ENCODE measurements at regions not wholly inside any gene's neighbourhood (a gene's known extent, or its start where the extent isn't known, plus 50 kb on each side); places are given as distances from the start of the nearest gene placed in this dataset.
"Not testable (repeated sequence)": the region's sequence is repeated elsewhere in the genome, so short reads cannot be mapped to it uniquely, and the experiment has no call there.

DNA sequence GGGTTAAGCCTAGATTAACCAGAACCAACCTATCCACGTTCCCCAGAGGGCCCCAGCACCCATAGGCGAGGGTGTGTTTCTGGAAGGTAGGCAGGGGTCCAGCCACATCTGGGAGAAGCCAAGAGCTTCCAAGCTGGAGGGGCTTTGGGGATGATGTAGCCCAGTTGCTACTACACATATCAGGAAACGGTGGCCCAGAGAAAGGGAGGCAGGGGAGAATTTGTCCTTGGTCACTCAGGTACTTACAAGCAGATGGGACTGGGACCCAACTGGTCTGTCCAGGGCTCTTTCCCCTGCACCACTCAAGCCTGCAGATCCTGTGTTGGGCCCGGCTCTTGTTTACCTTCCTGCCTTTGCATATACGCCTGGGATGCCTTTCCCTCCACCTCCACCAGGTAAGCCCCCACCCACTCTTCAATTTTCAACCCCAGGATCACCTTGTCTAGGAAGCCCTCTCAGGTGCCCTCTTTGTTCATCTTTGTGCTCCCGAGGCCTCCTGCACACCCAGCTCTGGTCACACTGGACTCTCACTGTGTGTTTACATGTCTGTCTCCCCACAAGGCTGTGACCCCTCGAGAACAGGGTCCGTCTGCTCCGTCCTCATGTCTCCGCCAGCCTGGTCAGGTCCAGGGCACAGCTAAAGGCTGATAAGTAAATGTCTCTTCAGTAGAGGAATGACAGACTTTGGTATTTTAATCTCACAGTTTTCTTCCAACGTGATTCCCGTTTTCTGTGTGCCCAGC is 204.4 kb upstream of the LINGO1 start:
- TF ChIP-seq, protein P1, sequence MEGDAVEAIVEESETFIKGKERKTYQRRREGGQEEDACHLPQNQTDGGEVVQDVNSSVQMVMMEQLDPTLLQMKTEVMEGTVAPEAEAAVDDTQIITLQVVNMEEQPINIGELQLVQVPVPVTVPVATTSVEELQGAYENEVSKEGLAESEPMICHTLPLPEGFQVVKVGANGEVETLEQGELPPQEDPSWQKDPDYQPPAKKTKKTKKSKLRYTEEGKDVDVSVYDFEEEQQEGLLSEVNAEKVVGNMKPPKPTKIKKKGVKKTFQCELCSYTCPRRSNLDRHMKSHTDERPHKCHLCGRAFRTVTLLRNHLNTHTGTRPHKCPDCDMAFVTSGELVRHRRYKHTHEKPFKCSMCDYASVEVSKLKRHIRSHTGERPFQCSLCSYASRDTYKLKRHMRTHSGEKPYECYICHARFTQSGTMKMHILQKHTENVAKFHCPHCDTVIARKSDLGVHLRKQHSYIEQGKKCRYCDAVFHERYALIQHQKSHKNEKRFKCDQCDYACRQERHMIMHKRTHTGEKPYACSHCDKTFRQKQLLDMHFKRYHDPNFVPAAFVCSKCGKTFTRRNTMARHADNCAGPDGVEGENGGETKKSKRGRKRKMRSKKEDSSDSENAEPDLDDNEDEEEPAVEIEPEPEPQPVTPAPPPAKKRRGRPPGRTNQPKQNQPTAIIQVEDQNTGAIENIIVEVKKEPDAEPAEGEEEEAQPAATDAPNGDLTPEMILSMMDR (IDR thresholded peaks at IDR 0.05; ENCODE audit: insufficient read depth, low read depth, low read length): no peak
- no peak overlapping the region for H3K4me3 ChIP-seq (ENCODE audit: low read depth, low read length)
- no peak for DNase-seq (ENCODE audit: low read depth)

DNA sequence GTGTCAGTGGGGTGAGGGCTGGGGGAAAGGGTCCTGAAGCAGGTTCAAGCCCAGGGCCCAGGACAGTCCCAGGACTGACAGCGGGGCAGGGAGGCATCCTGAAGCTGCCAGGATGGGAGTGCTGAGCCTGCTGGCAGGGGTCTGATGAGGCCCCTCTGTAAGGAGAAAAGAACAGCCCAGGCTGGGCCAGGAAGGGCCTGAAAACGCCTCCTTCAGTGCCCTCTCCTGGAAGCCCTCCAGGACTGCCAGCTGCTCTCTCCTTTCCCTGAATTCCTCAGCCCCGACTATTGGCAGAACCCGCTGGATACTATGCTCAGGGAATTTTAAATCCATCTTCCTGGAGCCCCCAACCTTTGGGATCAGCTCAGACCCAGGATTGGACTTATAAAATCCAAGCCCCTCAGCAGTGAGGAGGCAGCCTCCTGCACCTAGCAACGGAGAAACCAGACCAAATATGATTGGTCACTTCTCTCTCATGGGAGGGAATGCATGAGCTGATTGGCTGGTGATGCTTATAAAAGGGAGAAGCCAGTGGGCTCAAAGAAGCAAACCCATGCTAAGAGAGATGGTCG is 203.5 kb upstream of the LINGO1 start:
- peak; percentile 28 for DNase-seq (ENCODE audit: low read depth)
- H3K4me3 ChIP-seq (ENCODE audit: low read depth, low read length): no peak overlapping the region
- TF ChIP-seq, protein P1 (IDR thresholded peaks at IDR 0.05; ENCODE audit: insufficient read depth, low read depth, low read length): no peak

DNA sequence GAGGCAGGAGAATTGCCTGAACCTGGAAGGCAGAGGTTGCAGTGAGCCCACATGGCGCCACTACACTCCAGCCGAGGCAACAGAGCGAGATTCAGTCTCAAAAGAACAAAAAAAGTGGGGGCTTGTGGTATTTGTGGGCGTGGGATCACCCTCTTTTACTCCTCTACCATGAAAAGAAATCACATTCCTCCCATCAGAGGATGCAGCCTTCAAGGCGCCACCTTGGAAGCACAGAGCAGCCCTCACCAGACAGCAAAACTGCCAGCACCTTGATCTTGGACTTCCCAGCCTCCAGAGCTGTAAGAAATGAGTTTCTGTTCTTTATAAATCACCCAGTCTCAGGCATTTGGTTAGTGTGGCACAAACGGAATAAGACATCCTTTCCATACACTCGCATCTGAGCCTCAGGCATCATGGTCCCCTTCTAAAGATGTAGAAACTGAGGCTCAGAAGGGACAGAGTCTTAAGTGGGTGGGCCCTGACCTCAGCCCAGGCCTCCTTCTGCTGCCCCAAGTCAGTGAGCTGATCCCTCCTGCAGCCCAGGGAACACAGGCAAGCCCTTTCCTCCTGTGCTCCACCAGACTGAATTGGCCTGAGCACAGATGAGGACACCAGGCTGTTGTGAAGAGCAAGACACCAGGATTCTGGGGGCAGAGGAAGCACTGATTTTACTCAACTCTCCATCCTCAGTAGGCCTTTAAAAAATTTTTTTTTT is 201.7 kb upstream of the LINGO1 start:
- TF ChIP-seq, protein P1 (IDR thresholded peaks at IDR 0.05; ENCODE audit: insufficient read depth, low read depth, low read length): no peak
- H3K4me3 ChIP-seq (ENCODE audit: low read depth, low read length): no peak overlapping the region
- DNase-seq (ENCODE audit: low read depth): no peak

DNA sequence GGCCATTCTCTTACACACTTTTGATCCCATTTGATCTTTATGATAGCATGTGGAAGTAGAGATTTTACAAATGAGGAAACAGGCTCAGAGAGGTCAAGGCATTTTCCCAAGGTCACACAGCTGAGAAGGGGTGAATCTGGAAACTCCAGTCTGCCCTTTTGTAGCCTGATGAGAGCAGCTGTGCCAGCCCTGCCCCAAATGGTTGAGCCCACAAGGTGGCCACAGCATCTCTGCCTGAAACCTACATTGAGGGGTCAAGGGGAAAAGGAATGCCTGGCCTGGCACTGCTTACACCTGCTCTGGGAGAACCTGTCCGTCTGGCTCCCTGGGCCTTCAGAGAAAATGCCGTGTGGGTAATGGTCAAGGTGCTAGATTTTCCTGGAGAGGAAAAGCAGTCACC is 200.2 kb upstream of the LINGO1 start:
- no peak for DNase-seq (ENCODE audit: low read depth)
- H3K4me3 ChIP-seq (ENCODE audit: low read depth, low read length): no peak overlapping the region
- TF ChIP-seq, protein P1 (IDR thresholded peaks at IDR 0.05; ENCODE audit: insufficient read depth, low read depth, low read length): no peak

DNA sequence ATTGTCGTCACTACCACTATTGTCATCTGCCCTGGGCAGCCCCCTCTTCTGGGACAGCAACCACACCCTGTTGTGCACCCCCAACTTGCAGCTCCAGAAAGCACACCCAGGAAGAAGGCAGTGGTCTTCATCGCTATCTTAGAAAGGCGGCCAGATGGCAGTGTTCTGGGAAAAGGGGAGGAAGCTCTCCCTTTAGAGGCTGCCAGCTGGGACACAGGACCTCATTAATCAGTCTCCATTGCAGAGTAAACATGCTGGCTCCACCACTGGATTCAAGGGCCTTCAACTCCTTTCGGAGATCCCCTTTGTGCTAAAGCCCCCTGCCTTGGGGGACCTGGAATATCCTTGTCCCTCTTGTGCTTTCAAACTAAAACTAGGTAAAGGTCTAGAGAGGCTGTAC is 199.3 kb upstream of the LINGO1 start:
- H3K4me3 ChIP-seq (ENCODE audit: low read depth, low read length): no peak overlapping the region
- DNase-seq (ENCODE audit: low read depth): no peak
- TF ChIP-seq, protein P1 (IDR thresholded peaks at IDR 0.05; ENCODE audit: insufficient read depth, low read depth, low read length): no peak

DNA sequence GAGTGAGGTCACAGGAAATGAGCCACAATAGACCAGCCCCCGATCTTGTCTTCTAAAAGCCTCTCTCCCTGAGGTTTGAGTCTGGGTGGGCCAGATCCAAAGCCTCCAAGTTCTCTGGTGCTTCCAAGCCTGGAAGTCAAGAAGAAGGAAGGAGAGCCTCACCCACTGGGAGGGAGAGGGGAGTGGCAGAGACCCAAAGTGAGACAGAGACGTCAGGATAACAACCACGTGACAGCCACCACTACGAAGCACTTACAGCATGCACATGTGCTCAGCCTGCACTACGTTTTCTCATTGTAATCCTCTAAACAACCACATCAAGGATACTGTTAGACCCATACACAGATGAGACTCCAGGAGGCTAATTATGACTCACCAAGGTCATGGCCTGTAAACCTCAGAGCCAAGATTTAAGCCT is 197.3 kb upstream of the LINGO1 start:
- TF ChIP-seq, protein P1 (IDR thresholded peaks at IDR 0.05; ENCODE audit: insufficient read depth, low read depth, low read length): no peak
- peak; percentile 48 for DNase-seq (ENCODE audit: low read depth)
- no peak overlapping the region for H3K4me3 ChIP-seq (ENCODE audit: low read depth, low read length)

DNA sequence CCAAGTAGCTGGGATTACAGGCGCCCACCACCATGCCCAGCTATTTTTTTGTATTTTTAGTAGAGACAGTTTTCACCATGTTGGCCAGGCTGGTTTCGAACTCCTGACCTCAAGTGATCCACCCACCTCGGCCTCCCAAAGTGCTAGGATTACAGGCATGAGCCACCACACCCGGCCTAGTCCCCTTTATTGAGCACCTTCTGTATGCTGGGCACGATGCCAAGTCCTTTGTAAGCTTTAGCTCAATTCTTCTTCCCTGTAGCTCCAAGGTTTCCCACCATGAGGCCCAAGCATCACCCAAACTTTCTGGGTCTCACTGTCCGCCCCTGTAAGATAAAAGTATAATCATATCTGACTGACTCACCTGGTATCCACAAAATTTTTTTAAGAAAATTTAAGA is 196.6 kb upstream of the LINGO1 start:
- DNase-seq (ENCODE audit: low read depth); H3K4me3 ChIP-seq (ENCODE audit: low read depth, low read length): not testable (repeated sequence)

Data from fibroblast of villous mesenchyme (primary cell).